ENCODE measurements at regions not wholly inside any gene's neighbourhood (a gene's known extent, or its start where the extent isn't known, plus 50 kb on each side); places are given as distances from the start of the nearest gene placed in this dataset.

- H3K9me3 Mint-ChIP-seq, result no peaks in the 10 kb centered on the region; the same call in none of the 2 replicates
- TF ChIP-seq, protein P1, sequence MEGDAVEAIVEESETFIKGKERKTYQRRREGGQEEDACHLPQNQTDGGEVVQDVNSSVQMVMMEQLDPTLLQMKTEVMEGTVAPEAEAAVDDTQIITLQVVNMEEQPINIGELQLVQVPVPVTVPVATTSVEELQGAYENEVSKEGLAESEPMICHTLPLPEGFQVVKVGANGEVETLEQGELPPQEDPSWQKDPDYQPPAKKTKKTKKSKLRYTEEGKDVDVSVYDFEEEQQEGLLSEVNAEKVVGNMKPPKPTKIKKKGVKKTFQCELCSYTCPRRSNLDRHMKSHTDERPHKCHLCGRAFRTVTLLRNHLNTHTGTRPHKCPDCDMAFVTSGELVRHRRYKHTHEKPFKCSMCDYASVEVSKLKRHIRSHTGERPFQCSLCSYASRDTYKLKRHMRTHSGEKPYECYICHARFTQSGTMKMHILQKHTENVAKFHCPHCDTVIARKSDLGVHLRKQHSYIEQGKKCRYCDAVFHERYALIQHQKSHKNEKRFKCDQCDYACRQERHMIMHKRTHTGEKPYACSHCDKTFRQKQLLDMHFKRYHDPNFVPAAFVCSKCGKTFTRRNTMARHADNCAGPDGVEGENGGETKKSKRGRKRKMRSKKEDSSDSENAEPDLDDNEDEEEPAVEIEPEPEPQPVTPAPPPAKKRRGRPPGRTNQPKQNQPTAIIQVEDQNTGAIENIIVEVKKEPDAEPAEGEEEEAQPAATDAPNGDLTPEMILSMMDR (IDR thresholded peaks at IDR 0.05), result no peak
- H3K4me1 Mint-ChIP-seq (ENCODE audit: low read depth), result no peaks in the 10 kb centered on the region
- no peak overlapping the region for H3K4me3 Mint-ChIP-seq
- no peak overlapping the region for H3K27ac Mint-ChIP-seq
- H3K36me3 Mint-ChIP-seq (ENCODE audit: low read depth), result 0 out of 2 replicates have a peak, but pooled peaks cover 3% of the 10 kb centered on the region
- no peak for DNase-seq
- H3K27me3 Mint-ChIP-seq (ENCODE audit: insufficient read depth), result peaks cover 39% of the 10 kb centered on the region
These were observed 146.1 kb upstream of the OTOS start for GRCh38 chr2:240286596-240286995.

GRCh38 chr2:240287011-240287410 lies 146.6 kb upstream of the OTOS start:
- DNase-seq, result no peak
- H3K4me1 Mint-ChIP-seq (ENCODE audit: low read depth), result no peaks in the 10 kb centered on the region
- peaks cover 37% of the 10 kb centered on the region for H3K27me3 Mint-ChIP-seq (ENCODE audit: insufficient read depth)
- no peaks in the 10 kb centered on the region; the same call in none of the 2 replicates for H3K9me3 Mint-ChIP-seq
- H3K4me3 Mint-ChIP-seq, result no peak overlapping the region
- 0 out of 2 replicates have a peak, but pooled peaks cover 3% of the 10 kb centered on the region for H3K36me3 Mint-ChIP-seq (ENCODE audit: low read depth)
- no peak overlapping the region for H3K27ac Mint-ChIP-seq
- TF ChIP-seq, protein P1 (IDR thresholded peaks at IDR 0.05), result no peak

- TF ChIP-seq, protein P1 (IDR thresholded peaks at IDR 0.05), result no peak
- H3K9me3 Mint-ChIP-seq, result no peaks in the 10 kb centered on the region; the same call in none of the 2 replicates
- DNase-seq, result no peak
- H3K4me1 Mint-ChIP-seq (ENCODE audit: low read depth), result no peaks in the 10 kb centered on the region
- H3K4me3 Mint-ChIP-seq, result no peak overlapping the region
- no peak overlapping the region for H3K27ac Mint-ChIP-seq
- H3K36me3 Mint-ChIP-seq (ENCODE audit: low read depth), result 0 out of 2 replicates have a peak, but pooled peaks cover 3% of the 10 kb centered on the region
- H3K27me3 Mint-ChIP-seq (ENCODE audit: insufficient read depth), result peaks cover 37% of the 10 kb centered on the region
These were observed 147.1 kb upstream of the OTOS start for GRCh38 chr2:240287496-240288086.

- Mint-ChIP-seq H3K36me3 (ENCODE audit: low read depth) (0 out of 2 replicates have a peak, but pooled peaks cover 3% of the 10 kb centered on the region), H3K27me3 (ENCODE audit: insufficient read depth) (peaks cover 33% of the 10 kb centered on the region), H3K27ac (no peak overlapping the region), H3K4me1 (ENCODE audit: low read depth) (no peaks in the 10 kb centered on the region), H3K4me3 (no peak overlapping the region), H3K9me3 (no peaks in the 10 kb centered on the region; the same call in none of the 2 replicates)
- no peak for DNase-seq
- TF ChIP-seq, protein P1 (IDR thresholded peaks at IDR 0.05), result no peak
These were observed 147.4 kb upstream of the GPC1 start for GRCh38 chr2:240288087-240288521.

- no peaks in the 10 kb centered on the region for H3K4me1 Mint-ChIP-seq (ENCODE audit: low read depth)
- no peaks in the 10 kb centered on the region for H3K36me3 Mint-ChIP-seq (ENCODE audit: low read depth)
- H3K9me3 Mint-ChIP-seq, result no peaks in the 10 kb centered on the region
- H3K4me3 Mint-ChIP-seq, result no peak overlapping the region
- DNase-seq, result no peak
- H3K27ac Mint-ChIP-seq, result no peak overlapping the region
- TF ChIP-seq, protein P1 (IDR thresholded peaks at IDR 0.05), result no peak
- H3K27me3 Mint-ChIP-seq (ENCODE audit: insufficient read depth), result peaks cover 23% of the 10 kb centered on the region
These were observed 145.6 kb upstream of the GPC1 start for GRCh38 chr2:240289701-240290431.
